Subcutaneous abdominal adipose tissue (tissue), 5 donors: ENCODE measurements at regions not wholly inside any gene's neighbourhood (a gene's known extent, or its start where the extent isn't known, plus 50 kb on each side); places are given as distances from the start of the nearest gene placed in this dataset.

ENCODE experiments used
- H3K27ac ChIP-seq: one replicate; pipeline ENCODE4 v1.7.0; 2013; ENCODE audit warnings: low read depth, mild to moderate bottlenecking, inconsistent platforms, low read length, moderate library complexity
- H3K27me3 ChIP-seq, 5 donors: one replicate each; pipeline ENCODE4 v1.7.0; 2013; ENCODE audit warnings: low read length in 5 of 5, inconsistent platforms in 1 of 5; ENCODE audit not compliant: control insufficient read depth in 5 of 5, insufficient read depth in 4 of 5
- H3K36me3 ChIP-seq, 5 donors: one replicate each; pipeline ENCODE4 v1.7.0; 2013; ENCODE audit warnings: low read length in 5 of 5; ENCODE audit not compliant: control insufficient read depth in 5 of 5, insufficient read depth in 5 of 5
- H3K4me1 ChIP-seq, 5 donors: one replicate each; pipeline ENCODE4 v1.7.0; 2013; ENCODE audit warnings: low read length in 5 of 5, mild to moderate bottlenecking in 3 of 5, moderate library complexity in 1 of 5; ENCODE audit not compliant: control insufficient read depth in 5 of 5, insufficient read depth in 5 of 5
- H3K4me3 ChIP-seq, 5 donors: one replicate each; pipeline ENCODE4 v1.7.0; 2013; ENCODE audit warnings: low read length in 5 of 5, low read depth in 1 of 5
- H3K9ac ChIP-seq, 5 donors: one replicate each; pipeline ENCODE4 v1.7.0; 2013; ENCODE audit warnings: low read length in 5 of 5, mild to moderate bottlenecking in 4 of 5, moderate library complexity in 3 of 5
- H3K9me3 ChIP-seq, 5 donors: one replicate each; pipeline ENCODE4 v1.7.0; 2013; ENCODE audit warnings: low read length in 5 of 5; ENCODE audit not compliant: control insufficient read depth in 5 of 5
- donor health status: healthy.
- donor health status: healthy.
- donor health status: healthy.
- donor health status: healthy.
- donor health status: healthy.

DNA sequence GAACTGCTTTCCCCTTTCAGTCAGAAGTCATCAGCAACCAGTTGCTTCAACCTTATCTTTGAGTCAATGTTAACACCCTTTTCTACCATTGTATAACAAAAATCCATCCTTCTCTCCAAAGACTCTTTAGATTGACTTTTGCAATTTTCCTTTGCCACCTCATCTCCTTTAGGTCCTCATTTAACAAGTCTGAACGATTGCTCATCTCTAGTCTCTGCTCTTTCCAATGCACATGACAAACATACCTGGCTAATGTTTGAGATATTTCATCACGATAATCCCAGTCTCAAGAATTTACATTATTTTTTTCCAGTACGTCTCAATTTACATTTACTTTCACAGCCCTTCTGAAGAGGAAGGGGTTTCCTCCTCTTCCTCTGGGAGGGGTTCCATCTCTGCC, 127.5 kb downstream of the KLF12 start:
- Histone ChIP-seq H3K9me3 (no peaks in the 10 kb centered on the region), H3K4me3 (no peak overlapping the region), H3K36me3 (no peaks in the 10 kb centered on the region), H3K27ac (no peak overlapping the region), H3K27me3 (no peaks in the 10 kb centered on the region), H3K9ac (no peak overlapping the region), H3K4me1 (peaks cover 0 to 2% (median 0%) of the 10 kb centered on the region in 5 donors)

DNA sequence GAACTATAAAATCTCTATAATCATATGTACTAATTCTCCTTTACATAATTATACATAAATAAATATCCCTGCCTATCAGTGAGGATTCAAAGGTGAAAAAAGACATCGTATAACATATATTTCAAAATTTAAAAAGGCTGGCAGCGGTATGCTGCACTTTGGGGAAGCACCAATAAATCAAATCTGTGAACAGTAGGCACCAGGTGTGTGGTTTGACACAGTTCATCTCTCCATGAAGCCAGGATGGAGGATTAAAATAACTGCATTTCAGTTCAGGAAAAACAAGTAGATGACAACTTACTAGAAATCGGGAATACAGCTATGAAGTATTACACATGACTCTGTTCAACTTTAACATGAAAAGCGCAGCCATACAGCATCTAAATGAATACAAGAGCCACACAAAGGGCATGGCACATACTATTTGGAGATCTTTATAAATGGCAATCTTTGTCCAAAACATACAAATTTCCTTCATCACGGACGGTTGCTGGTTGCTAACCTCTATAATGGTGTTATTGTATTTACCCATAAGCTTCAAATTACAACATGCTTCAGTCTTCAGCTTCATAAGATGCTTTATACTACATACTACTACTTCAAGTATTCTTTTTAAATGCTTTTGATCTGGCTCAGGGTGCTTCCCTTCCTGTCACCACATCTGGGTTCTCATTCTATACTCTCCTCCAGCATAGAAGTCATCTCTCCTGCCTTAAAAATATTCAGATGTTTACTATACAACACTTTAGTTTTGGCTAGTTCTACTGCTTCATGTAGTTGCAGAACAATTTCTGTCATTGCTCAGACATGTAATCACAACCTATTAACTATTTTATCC, 128.7 kb downstream of the KLF12 start:
- Histone ChIP-seq H3K4me3 (no peak overlapping the region), H3K9ac (no peak overlapping the region), H3K4me1 (peaks cover 0 to 2% (median 0%) of the 10 kb centered on the region in 5 donors), H3K9me3 (no peaks in the 10 kb centered on the region), H3K27ac (no peak overlapping the region), H3K27me3 (no peaks in the 10 kb centered on the region), H3K36me3 (no peaks in the 10 kb centered on the region)

DNA sequence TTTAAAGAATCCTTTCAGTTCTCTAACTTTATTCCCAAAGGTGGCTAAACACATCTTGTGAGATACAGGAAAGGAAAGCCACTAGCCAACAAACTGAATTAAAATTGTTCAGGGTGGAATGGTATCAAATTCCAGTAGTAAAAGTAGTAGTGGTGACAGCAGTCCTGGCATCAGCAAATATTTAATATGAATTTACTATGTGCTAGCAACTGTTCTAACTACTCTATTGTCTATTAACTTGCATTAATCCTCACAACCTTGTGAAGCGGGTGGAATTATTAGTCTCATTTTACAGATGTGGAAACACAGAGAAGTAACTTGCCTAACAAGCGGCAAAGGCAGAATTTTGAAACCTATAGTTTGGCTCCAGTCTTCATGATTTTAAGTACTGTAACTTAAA, 130.1 kb downstream of the KLF12 start:
- no peak overlapping the region for H3K27ac ChIP-seq
- H3K4me1 ChIP-seq = peaks cover 0 to 2% (median 0%) of the 10 kb centered on the region in 5 donors
- H3K9ac ChIP-seq = no peak overlapping the region
- H3K36me3 ChIP-seq = no peaks in the 10 kb centered on the region
- no peak overlapping the region for H3K4me3 ChIP-seq
- H3K27me3 ChIP-seq = no peaks in the 10 kb centered on the region
- no peaks in the 10 kb centered on the region for H3K9me3 ChIP-seq

DNA sequence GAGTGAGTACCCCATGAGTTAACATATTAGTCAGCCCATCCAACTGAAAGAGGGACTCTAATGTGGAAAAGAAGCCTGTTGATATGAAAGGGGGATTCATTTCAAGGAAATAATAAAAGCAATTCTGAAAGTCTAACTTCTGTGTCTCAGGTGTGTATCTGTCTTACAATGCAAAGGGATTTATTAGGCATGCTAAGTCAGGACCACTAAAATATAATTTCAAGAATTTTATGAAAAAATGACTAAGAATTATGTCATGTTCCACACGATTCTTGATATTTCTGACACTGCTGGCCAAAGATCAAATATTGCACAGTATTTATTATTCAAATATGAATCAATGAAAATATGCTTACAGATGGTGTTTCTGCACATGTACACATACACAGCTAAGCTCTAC, 130.8 kb downstream of the KLF12 start:
- no peak overlapping the region for H3K9ac ChIP-seq
- no peak overlapping the region for H3K27ac ChIP-seq
- H3K9me3 ChIP-seq = no peaks in the 10 kb centered on the region
- peaks cover 0 to 2% (median 0%) of the 10 kb centered on the region in 5 donors for H3K4me1 ChIP-seq
- H3K27me3 ChIP-seq = no peaks in the 10 kb centered on the region
- H3K4me3 ChIP-seq = no peak overlapping the region
- no peaks in the 10 kb centered on the region for H3K36me3 ChIP-seq

DNA sequence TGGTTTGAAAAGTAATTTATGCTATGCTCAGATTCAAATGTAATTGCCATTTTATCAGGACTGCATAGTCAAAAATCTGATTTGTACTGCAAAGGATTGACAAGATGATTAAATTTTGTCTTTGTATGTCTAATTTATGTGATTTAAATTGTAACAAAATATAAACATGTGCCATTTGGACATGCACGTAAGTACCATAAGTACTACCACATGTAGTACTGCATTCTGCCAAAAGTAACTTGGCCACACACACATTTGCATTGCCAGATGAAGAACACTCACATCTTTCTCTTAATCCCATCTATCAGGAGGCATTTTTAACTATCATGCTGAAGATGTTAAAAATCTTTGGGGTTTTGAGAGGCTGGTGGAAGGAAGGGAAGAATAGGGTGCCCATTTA, 133.3 kb downstream of the KLF12 start:
- Histone ChIP-seq H3K36me3 (no peaks in the 10 kb centered on the region), H3K27me3 (no peaks in the 10 kb centered on the region), H3K27ac (no peak overlapping the region), H3K4me3 (no peak overlapping the region), H3K9me3 (no peaks in the 10 kb centered on the region), H3K9ac (no peak overlapping the region), H3K4me1 (peaks cover 0 to 2% (median 0%) of the 10 kb centered on the region in 5 donors)

DNA sequence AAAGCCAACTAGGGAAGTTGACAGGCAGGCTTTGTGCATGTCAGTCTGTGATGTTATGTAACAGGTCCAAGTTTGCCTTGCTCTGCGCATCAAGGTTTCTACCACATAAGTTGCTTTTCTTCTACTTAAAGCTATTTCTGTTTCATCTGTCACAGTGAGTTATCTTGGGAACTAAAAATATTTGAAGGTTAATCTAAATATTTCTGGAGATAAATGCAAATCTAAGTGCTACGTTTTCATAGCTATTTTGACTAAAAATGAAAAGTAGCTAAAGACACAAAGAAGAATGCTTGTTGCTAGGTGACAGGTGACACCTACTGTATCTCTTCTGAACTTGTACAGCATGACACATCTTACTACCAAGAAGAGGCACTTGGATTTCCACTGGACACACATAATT, 135.6 kb downstream of the KLF12 start:
- Histone ChIP-seq H3K36me3 (no peaks in the 10 kb centered on the region), H3K9me3 (no peaks in the 10 kb centered on the region), H3K9ac (no peak overlapping the region), H3K4me1 (peaks cover 0 to 2% (median 0%) of the 10 kb centered on the region in 5 donors), H3K27ac (no peak overlapping the region), H3K27me3 (no peaks in the 10 kb centered on the region), H3K4me3 (no peak overlapping the region)

DNA sequence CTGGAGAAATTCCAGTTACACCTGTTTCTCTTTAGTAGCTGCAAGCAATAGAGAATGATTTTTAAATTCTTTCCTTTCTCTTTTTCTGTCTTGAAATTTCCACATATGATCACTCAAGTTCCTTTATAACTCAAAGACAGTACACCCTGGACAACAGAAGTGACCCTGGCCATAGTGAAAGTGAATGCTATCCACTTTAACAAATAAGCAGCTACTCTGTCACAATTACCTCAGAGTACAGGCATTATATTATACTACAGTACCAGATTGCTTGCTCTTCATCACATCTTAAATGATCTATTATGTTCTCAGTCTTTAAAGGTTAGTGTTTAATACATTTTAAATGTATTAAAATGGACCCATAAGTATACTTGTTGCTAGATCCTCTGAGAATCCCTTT, 136.2 kb downstream of the KLF12 start:
- no peaks in the 10 kb centered on the region for H3K4me1 ChIP-seq

DNA sequence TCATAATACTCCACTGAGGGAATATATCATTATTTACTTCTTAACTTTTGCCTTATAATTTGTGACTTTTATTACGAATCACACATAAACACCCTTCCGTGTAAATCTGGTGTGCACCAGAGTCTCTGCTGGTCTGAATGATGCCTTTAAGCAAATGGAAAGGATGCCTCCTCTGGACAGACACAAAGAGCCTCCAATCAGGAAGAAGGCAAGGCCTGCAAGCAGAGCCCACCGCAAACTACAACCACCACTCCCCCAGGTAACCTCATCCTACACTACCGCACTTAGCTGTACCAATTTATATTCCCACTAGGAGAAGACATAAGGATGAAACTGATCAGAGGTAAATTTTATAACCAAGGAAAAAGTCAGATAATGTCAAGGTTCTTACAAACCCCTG, 137.6 kb downstream of the KLF12 start:
- H3K4me1 ChIP-seq = no peaks in the 10 kb centered on the region
- no peak overlapping the region for H3K27ac ChIP-seq
- no peak overlapping the region for H3K4me3 ChIP-seq
- H3K27me3 ChIP-seq = no peaks in the 10 kb centered on the region
- no peaks in the 10 kb centered on the region for H3K36me3 ChIP-seq
- no peak overlapping the region for H3K9ac ChIP-seq
- H3K9me3 ChIP-seq = no peaks in the 10 kb centered on the region

More for the DNA sequence above, 136.2 kb downstream of the KLF12 start:
- H3K27ac ChIP-seq = no peak overlapping the region
- H3K36me3 ChIP-seq = no peaks in the 10 kb centered on the region
- no peaks in the 10 kb centered on the region for H3K27me3 ChIP-seq
- no peak overlapping the region for H3K9ac ChIP-seq
- H3K4me3 ChIP-seq = no peak overlapping the region
- no peaks in the 10 kb centered on the region for H3K9me3 ChIP-seq

DNA sequence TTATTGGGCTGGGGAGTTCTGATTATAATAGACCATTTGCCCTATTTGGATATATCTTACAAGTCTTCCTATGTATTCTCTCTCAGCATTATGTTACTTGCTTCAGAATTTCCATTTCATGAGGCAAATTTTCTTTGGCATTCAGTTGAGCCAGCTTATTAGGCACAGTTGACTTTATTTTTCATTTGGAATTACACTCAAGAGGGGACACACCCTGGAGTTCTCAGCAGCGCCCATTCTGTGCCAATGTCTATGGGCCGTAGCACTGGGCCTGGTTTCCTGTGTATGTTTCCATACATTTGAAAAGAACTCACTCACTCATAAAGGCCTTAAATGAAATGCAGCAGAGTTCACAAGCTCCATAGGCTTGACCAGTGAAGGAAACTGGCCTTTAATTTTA, 138.5 kb downstream of the KLF12 start:
- Histone ChIP-seq H3K9ac (no peak overlapping the region), H3K27ac (no peak overlapping the region), H3K9me3 (no peaks in the 10 kb centered on the region), H3K27me3 (no peaks in the 10 kb centered on the region), H3K4me1 (no peaks in the 10 kb centered on the region), H3K4me3 (no peak overlapping the region), H3K36me3 (no peaks in the 10 kb centered on the region)

DNA sequence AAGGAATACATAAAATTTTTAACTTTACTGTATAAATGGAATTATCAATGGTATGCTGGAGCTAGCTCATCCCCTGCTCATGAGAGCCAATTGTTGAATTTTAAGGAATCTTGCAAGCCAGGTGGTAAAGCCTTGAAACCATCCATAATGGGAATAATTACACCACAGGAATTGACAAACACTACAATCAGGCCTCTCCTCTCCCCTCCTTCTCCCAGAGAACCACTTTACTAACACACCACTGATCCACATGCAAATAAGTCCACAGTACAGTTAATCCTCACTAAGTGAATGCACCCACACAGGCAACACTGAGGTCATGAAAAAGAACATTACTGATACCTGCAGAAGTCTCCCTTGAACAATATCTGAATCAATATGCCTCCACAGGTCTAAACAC, 140.5 kb downstream of the KLF12 start:
- H3K9me3 ChIP-seq = no peaks in the 10 kb centered on the region
- H3K9ac ChIP-seq = no peak overlapping the region
- H3K27me3 ChIP-seq = no peaks in the 10 kb centered on the region
- H3K4me1 ChIP-seq = no peaks in the 10 kb centered on the region
- no peak overlapping the region for H3K27ac ChIP-seq
- H3K36me3 ChIP-seq = no peaks in the 10 kb centered on the region
- no peak overlapping the region for H3K4me3 ChIP-seq
